IPS-18a (cell line): ENCODE measurements at regions not wholly inside any gene's neighbourhood (a gene's known extent, or its start where the extent isn't known, plus 50 kb on each side); places are given as distances from the start of the nearest gene placed in this dataset.
"Not testable (repeated sequence)": the region's sequence is repeated elsewhere in the genome, so short reads cannot be mapped to it uniquely, and the experiment has no call there.

Experiments
- H3K27ac ChIP-seq: one replicate; pipeline ENCODE4 v1.5.1; 2013; ENCODE audit warnings: low read length
- H3K27me3 ChIP-seq: one replicate; pipeline ENCODE4 v1.6.1; 2013; ENCODE audit warnings: mild to moderate bottlenecking, low read length; ENCODE audit not compliant: control insufficient read depth, insufficient read depth
- H3K36me3 ChIP-seq: one replicate; pipeline ENCODE4 v1.6.1; 2013; ENCODE audit warnings: low read depth, low read length; ENCODE audit not compliant: control insufficient read depth
- H3K4me1 ChIP-seq: one replicate; pipeline ENCODE4 v1.6.1; 2013; ENCODE audit warnings: low read depth, low read length; ENCODE audit not compliant: control insufficient read depth
- H3K4me3 ChIP-seq: one replicate; pipeline ENCODE4 v1.5.1; 2013; ENCODE audit warnings: low read length
- H3K9ac ChIP-seq: one replicate; pipeline ENCODE4 v1.6.1; 2013; ENCODE audit warnings: mild to moderate bottlenecking, low read length, moderate library complexity
- H3K9me3 ChIP-seq: one replicate; pipeline ENCODE4 v1.6.1; 2013; ENCODE audit warnings: low read depth, low read length; ENCODE audit not compliant: control insufficient read depth

DNA sequence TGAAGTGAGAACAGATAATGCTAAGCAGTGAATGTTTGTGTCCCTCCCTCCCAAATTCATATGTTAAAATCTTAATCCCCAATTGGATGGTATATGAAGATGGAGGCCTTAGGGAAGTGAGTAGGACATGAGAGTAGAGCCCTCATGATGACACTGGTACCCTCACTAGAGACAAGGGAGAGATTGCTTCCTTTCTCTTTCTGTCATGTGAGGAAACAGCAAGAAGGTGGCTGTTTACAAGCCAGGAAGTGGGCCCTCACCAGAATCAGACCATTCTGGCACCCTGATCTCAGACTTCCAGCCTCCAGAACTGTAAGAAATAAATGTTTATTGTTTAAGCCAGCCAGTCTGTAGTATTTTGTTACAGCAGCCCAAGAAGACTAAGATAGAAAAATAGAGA lies 209.5 kb downstream of the SATB1 start:
- H3K9ac ChIP-seq, result no peak overlapping the region
- peaks cover 11% of the 10 kb centered on the region for H3K4me1 ChIP-seq
- no peak overlapping the region for H3K27ac ChIP-seq
- no peaks in the 10 kb centered on the region for H3K27me3 ChIP-seq
- no peaks in the 10 kb centered on the region for H3K9me3 ChIP-seq
- no peak overlapping the region for H3K4me3 ChIP-seq
- no peaks in the 10 kb centered on the region for H3K36me3 ChIP-seq

DNA sequence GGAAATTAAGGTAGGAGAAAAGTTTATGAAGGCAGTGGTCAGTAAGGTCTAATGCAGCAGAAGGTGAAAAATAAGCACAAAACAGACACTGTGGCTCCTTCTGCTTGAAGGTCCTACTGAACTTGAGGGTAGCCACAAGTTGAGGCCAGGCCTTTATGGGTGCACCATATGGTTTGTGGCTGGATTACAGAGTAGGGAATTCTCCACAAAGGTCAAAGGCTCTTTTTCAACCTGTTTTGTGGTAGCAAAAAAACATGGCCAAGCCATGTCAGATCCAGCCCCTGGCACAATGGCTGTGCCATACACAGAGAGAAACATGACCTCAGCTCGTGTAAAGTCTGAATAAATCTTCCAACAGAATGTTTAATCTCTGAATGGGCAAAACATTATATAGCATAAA lies 214.0 kb downstream of the SATB1 start:
- H3K4me3 ChIP-seq, result no peak overlapping the region
- no peaks in the 10 kb centered on the region for H3K36me3 ChIP-seq
- no peak overlapping the region for H3K27ac ChIP-seq
- H3K4me1 ChIP-seq, result no peaks in the 10 kb centered on the region
- H3K9ac ChIP-seq, result no peak overlapping the region
- H3K27me3 ChIP-seq, result no peaks in the 10 kb centered on the region
- no peaks in the 10 kb centered on the region for H3K9me3 ChIP-seq

DNA sequence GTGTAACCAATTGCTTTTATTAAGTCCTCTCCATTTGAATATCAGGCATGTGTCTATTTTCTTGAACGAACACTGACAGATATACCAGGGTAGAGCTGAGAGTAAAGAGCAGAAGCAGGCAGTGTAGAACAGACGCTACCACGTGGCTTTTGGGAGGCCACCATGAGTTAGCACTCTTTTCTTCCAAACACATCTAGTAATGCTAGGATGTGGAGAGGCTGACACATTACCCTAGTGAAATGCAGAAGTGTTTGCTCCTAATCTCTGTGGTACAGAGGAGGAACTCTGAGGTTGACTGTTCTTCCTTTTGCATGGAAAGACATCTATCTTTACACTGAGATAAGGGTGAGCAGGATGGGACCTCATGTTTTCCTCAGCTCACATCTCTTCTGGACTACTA lies 216.3 kb downstream of the SATB1 start:
- no peak overlapping the region for H3K9ac ChIP-seq
- no peaks in the 10 kb centered on the region for H3K36me3 ChIP-seq
- H3K9me3 ChIP-seq, result no peaks in the 10 kb centered on the region
- no peak overlapping the region for H3K27ac ChIP-seq
- no peaks in the 10 kb centered on the region for H3K27me3 ChIP-seq
- no peak overlapping the region for H3K4me3 ChIP-seq
- no peaks in the 10 kb centered on the region for H3K4me1 ChIP-seq

DNA sequence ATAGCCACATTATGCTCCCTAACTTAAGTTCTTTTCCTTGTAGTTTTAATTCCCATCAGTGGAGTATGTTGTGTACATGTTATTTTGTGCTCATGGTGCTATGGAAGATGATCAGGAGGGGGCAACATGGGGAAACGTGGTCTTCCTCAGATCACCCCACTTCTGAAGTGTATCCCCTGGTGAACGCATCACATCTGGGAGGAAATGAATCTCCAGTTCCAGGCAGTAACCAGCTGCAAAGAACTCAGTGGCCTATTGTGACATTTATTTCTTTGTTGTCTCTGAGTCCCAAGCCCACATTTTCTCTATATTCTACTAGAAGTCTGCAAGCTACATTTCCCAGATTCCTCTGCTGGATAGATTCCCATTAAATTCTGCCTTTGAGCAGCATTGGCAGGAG lies 217.0 kb downstream of the SATB1 start:
- H3K27me3 ChIP-seq, result no peaks in the 10 kb centered on the region
- no peaks in the 10 kb centered on the region for H3K9me3 ChIP-seq
- no peaks in the 10 kb centered on the region for H3K36me3 ChIP-seq
- H3K4me1 ChIP-seq, result no peaks in the 10 kb centered on the region
- H3K9ac ChIP-seq, result no peak overlapping the region
- no peak overlapping the region for H3K27ac ChIP-seq
- H3K4me3 ChIP-seq, result no peak overlapping the region

DNA sequence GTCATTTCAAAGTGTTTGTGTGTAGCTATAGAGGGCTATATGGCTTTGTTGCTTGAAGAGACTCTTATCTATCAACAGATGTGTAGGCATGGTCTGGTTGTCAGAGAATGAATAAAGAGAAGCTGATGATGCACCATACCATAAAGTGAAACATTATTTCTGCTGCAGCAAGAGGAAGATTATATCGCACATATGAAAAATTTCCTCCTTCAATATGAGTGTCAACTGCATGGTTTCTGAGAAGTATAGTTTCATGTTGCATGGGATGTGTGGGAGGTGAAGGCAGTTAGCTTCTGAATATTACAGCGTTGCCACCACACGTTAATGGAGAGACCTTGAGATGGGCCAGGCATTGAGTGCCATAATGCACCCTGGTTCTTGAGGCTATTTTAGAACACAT lies 217.9 kb downstream of the SATB1 start:
- Histone ChIP-seq H3K9me3 (no peaks in the 10 kb centered on the region), H3K27ac (no peak overlapping the region), H3K27me3 (no peaks in the 10 kb centered on the region), H3K4me1 (no peaks in the 10 kb centered on the region), H3K9ac (no peak overlapping the region), H3K36me3 (no peaks in the 10 kb centered on the region), H3K4me3 (no peak overlapping the region)

DNA sequence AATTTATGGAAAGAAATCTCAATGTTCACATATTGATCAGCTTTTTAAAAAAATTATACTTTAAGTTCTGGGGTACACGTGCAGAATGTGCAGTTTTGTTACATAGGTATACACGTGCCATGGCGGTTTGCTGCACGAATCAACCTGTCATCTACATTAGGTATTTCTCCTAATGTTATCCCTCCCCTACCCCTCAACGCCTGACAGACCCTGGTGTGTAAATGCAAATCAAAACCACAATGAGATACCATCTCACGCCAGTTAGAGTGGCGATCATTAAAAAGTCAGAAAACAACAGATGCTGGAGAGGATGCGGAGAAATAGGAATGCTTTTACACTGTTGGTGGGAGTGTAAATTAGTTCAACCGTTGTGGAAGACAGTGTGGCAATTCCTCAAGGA lies 219.4 kb downstream of the SATB1 start:
- not testable (repeated sequence) for H3K27me3 ChIP-seq, H3K4me1 ChIP-seq, H3K4me3 ChIP-seq, H3K27ac ChIP-seq, H3K9me3 ChIP-seq, H3K36me3 ChIP-seq, H3K9ac ChIP-seq

DNA sequence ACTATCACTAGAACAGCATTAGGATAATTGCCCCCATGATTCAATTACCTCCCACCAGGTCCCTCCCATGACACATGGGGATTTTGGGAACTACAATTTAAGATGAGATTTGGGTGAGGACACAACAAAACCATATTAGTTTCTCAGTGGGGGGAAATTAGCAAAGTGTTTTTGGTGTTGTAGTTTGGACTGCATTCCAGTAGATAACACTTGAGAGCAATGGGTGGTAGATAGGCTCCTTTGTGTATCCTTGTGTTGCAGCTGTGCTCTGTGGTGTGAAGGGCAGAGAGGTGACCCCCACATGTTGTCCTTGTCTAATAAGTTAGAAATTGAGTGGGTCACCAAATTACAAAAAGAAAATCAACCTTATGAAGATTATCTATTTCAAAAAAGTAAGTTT lies 223.8 kb downstream of the SATB1 start:
- no peaks in the 10 kb centered on the region for H3K9me3 ChIP-seq
- H3K27me3 ChIP-seq, result no peaks in the 10 kb centered on the region
- H3K4me1 ChIP-seq, result no peaks in the 10 kb centered on the region
- H3K27ac ChIP-seq, result no peak overlapping the region
- H3K36me3 ChIP-seq, result no peaks in the 10 kb centered on the region
- H3K9ac ChIP-seq, result no peak overlapping the region
- no peak overlapping the region for H3K4me3 ChIP-seq

DNA sequence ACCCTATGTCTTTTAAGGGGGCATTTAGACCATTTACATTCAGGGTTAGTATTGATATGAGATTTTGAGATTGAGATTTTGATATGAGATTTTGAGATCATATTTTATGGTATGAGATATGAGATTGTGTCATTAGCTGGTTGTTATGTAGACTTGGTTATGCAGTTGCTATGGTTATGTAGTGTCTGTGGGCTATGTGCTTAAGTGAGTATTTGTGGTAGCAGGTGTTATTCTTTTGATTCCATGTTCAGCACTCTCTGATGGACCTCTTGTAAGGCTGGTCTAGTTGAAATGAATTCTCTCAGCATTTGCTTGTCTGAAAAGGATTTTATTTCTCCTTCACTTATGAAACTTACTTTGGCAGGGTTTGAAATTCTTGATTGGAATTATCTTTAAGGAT lies 225.4 kb downstream of the SATB1 start:
- Histone ChIP-seq H3K27me3 (no peaks in the 10 kb centered on the region), H3K4me3 (no peak overlapping the region), H3K27ac (no peak overlapping the region), H3K9ac (no peak overlapping the region), H3K9me3 (no peaks in the 10 kb centered on the region), H3K36me3 (no peaks in the 10 kb centered on the region), H3K4me1 (no peaks in the 10 kb centered on the region)

DNA sequence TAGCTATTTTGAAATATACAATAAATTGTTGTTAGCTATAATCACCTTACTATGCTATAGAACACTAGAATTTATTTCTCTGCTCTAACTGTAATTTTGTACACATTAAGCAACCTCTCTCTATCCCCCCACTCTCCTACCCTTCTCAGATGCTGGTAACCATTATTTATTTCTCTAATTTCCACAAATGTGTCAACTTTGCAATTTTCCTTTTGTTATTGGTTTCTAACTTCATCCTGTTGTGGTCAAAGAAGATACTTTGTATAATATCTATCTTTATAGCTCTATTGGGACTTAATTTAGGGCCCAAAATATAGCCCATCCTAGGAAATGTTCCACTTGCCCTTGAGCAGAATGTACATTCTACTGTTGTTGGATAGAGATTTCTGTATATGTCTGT lies 229.3 kb downstream of the SATB1 start:
- Histone ChIP-seq H3K27ac (no peak overlapping the region), H3K36me3 (no peaks in the 10 kb centered on the region), H3K4me1 (no peaks in the 10 kb centered on the region), H3K9me3 (no peaks in the 10 kb centered on the region), H3K4me3 (no peak overlapping the region), H3K27me3 (no peaks in the 10 kb centered on the region), H3K9ac (no peak overlapping the region)

DNA sequence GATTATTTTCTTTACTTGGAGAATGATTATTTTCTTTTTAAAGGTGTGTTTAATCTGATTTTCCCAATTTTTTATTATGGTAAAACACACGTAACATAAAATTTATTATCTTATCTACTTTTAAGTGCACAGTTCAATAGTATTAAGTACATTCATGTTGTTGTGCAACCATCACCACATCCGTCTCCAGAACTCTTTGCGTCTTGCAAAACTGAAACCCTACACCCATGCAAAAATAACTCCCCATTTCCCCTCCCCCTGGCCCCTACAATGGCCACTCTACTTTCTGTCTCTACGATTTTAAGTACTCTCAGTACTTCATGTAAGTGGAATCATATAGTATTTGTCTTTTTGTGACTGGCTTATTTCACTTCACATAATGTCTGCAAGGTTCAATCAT lies 230.7 kb downstream of the SATB1 start:
- H3K4me3 ChIP-seq, result no peak overlapping the region
- no peaks in the 10 kb centered on the region for H3K36me3 ChIP-seq
- H3K9me3 ChIP-seq, result no peaks in the 10 kb centered on the region
- no peaks in the 10 kb centered on the region for H3K27me3 ChIP-seq
- no peaks in the 10 kb centered on the region for H3K4me1 ChIP-seq
- H3K9ac ChIP-seq, result no peak overlapping the region
- H3K27ac ChIP-seq, result no peak overlapping the region

DNA sequence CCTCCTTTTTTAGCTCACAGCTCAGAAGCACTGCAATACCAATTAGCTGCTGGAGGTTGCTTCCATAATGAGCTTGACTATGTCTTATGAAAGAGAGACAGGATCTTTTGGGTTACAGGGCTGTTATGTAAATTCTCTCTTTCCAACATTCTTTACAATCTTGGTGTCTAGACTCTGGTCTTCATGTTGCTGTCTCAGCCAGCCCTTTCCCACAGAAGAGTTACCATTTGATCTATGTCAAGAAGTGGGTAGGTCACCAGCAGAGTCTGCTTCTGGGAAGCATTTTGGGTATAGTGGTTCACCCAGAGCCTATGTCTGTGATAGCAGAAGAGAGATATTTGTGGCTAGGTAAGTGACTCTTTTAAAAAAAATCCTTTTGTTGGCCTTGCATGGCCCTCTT lies 234.5 kb downstream of the SATB1 start:
- H3K36me3 ChIP-seq, result no peaks in the 10 kb centered on the region

DNA sequence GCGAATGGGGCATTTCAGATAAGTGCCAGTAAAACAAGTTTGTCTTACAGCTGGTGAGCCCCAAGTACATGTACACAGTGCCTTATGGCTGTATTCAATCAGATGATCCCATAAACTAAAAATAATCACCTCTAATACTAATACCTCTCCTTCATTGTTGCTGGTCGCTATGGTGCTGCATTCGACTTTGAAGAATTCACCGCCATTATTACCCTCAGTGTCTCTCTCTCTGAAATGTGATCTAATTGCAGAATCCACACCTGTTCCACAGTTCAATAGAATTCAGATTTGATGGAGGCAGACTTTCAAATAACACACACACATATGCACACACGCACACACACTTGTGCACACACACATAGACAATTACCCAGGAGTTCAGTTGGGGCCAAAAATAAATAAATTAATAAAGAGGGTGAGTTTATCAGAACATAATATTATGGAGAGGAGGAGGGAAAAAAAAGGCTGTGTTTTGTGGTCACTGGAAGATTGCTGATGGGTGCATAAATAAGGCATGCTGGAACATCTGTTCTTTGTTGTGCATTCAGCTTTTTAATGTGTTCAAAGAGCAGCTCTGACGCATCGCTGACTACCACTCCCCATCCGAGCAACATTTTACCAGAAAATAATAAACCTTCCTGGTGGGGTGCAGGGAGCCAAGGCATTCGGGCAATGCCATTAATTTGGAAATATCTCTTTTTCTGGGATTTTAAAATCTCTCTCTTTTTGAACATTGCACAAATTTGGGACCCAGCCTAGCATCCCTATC lies 235.7 kb downstream of the SATB1 start:
- Histone ChIP-seq H3K9me3 (no peaks in the 10 kb centered on the region), H3K27ac (no peak overlapping the region), H3K4me3 (no peak overlapping the region)

More for the DNA sequence above, 234.5 kb downstream of the SATB1 start:
- H3K4me1 ChIP-seq, result no peaks in the 10 kb centered on the region
- no peaks in the 10 kb centered on the region for H3K27me3 ChIP-seq
- no peak overlapping the region for H3K27ac ChIP-seq
- no peaks in the 10 kb centered on the region for H3K9me3 ChIP-seq
- H3K4me3 ChIP-seq, result no peak overlapping the region
- no peak overlapping the region for H3K9ac ChIP-seq

More for the DNA sequence above, 235.7 kb downstream of the SATB1 start:
- no peaks in the 10 kb centered on the region for H3K4me1 ChIP-seq
- no peaks in the 10 kb centered on the region for H3K27me3 ChIP-seq
- H3K36me3 ChIP-seq, result no peaks in the 10 kb centered on the region
- H3K9ac ChIP-seq, result no peak overlapping the region
